GM18505 (cell line): ENCODE measurements at regions not wholly inside any gene's neighbourhood (a gene's known extent, or its start where the extent isn't known, plus 50 kb on each side); places are given as distances from the start of the nearest gene placed in this dataset.

Source experiments
- ATAC-seq: cut with Tn5 transposase; IDR thresholded peaks from one replicate; pipeline ENCODE4 v1.9.1; 2021; ENCODE audit not compliant: unreplicated experiment
- POLR2A ChIP-seq: IDR thresholded peaks from 4 replicates; pipeline ENCODE4 v1.6.1; 2011; ENCODE audit warnings: borderline replicate concordance; ENCODE audit not compliant: insufficient read depth, insufficient read length; ENCODE audit errors: extremely low read depth

- no peak for ATAC-seq
- no peak for TF ChIP-seq POLR2A
These were observed 101.2 kb upstream of the PRPS1L1 start for GRCh38 chr7:18128846-18129245.

- no peak for TF ChIP-seq POLR2A
- ATAC-seq = no peak
These were observed 105.2 kb upstream of the PRPS1L1 start for GRCh38 chr7:18132811-18133210.

- no peak for TF ChIP-seq POLR2A
- ATAC-seq = no peak
These were observed 106.3 kb upstream of the PRPS1L1 start for GRCh38 chr7:18133921-18134320.

- TF ChIP-seq POLR2A = no peak
These were observed 113.3 kb upstream of the PRPS1L1 start for GRCh38 chr7:18140943-18141342.

GRCh38 chr7:18144166-18144565 is 116.5 kb upstream of the PRPS1L1 start:
- no peak for ATAC-seq
- TF ChIP-seq POLR2A = no peak

More at GRCh38 chr7:18140943-18141342, 113.3 kb upstream of the PRPS1L1 start:
- no peak for ATAC-seq

- ATAC-seq = no peak
- no peak for TF ChIP-seq POLR2A
These were observed 117.5 kb upstream of the PRPS1L1 start for GRCh38 chr7:18145160-18145559.

GRCh38 chr7:18151422-18151821 is 123.8 kb upstream of the PRPS1L1 start:
- TF ChIP-seq POLR2A = no peak
- ATAC-seq = no peak

GRCh38 chr7:18153183-18153748 is 125.6 kb upstream of the PRPS1L1 start:
- TF ChIP-seq POLR2A = no peak
- no peak for ATAC-seq

- no peak for ATAC-seq
- TF ChIP-seq POLR2A = no peak
These were observed 127.1 kb upstream of the PRPS1L1 start for GRCh38 chr7:18154726-18155125.

GRCh38 chr7:18157233-18157632 is 129.6 kb upstream of the PRPS1L1 start:
- no peak for ATAC-seq
- TF ChIP-seq POLR2A = no peak

GRCh38 chr7:18162657-18163056 is 135.0 kb upstream of the PRPS1L1 start:
- TF ChIP-seq POLR2A = no peak

GRCh38 chr7:18163091-18163490 is 135.4 kb upstream of the PRPS1L1 start:
- no peak for ATAC-seq
- TF ChIP-seq POLR2A = no peak

More at GRCh38 chr7:18162657-18163056, 135.0 kb upstream of the PRPS1L1 start:
- no peak for ATAC-seq

GRCh38 chr7:18165166-18165565 is 137.5 kb upstream of the PRPS1L1 start:
- no peak for ATAC-seq
- no peak for TF ChIP-seq POLR2A

GRCh38 chr7:18166002-18166401 is 138.4 kb upstream of the PRPS1L1 start:
- no peak for TF ChIP-seq POLR2A
- no peak for ATAC-seq

- TF ChIP-seq POLR2A = no peak
These were observed 140.2 kb upstream of the PRPS1L1 start for GRCh38 chr7:18167815-18168214.

More at GRCh38 chr7:18167815-18168214, 140.2 kb upstream of the PRPS1L1 start:
- ATAC-seq = no peak
